Stimulated activated CD8-positive, alpha-beta memory T cell treated with anti-CD3 and anti-CD28 coated beads, Interleukin-4, amount 100 ng/mL, for 24 hours (primary cell): ENCODE measurements at regions not wholly inside any gene's neighbourhood (a gene's known extent, or its start where the extent isn't known, plus 50 kb on each side); places are given as distances from the start of the nearest gene placed in this dataset.
"Not testable (repeated sequence)": the region's sequence is repeated elsewhere in the genome, so short reads cannot be mapped to it uniquely, and the experiment has no call there.

Experiments
- DNase-seq: peaks from one replicate; pipeline ENCODE4 v3.0.0-alpha.2; 2020; ENCODE audit warnings: low read depth

DNA sequence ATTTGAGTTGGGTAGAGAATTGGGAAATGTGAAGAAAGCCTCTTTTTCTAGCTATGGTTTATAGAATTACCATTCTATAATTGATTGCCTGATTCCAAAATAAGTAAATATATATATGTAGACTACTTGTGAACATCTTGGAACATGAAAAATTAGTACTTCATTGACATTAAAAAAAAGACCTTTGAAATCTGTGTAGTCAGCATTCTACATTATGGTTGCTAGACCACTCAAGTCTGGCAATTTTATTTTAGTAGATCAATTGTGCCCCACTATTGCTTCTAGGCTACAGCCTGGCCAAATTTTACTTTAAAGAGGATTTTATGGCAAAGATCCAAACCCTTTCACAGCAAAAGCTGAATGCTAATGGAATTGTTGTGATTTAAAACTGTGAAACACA is 279.8 kb downstream of the IKZF2 start:
- DNase-seq: no peak

DNA sequence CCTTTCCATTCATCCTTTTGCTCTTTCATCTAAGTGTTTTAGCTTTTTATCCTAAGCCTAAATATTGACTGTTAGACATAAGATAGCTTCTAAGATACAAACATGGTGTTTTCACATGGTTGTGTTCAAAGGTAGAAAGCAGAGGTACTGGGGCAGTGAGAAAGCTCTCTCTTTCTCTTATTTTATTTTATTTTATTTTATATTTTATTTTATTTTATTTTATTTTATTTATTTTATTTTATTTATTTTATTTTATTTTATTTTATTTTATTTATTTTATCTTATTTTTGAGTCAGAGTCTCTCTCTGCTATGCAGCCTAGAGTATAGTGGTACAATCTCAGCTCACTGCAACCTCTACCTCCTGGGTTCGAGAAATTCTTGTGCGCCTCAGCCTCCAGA is 287.2 kb downstream of the IKZF2 start:
- DNase-seq: no peak

DNA sequence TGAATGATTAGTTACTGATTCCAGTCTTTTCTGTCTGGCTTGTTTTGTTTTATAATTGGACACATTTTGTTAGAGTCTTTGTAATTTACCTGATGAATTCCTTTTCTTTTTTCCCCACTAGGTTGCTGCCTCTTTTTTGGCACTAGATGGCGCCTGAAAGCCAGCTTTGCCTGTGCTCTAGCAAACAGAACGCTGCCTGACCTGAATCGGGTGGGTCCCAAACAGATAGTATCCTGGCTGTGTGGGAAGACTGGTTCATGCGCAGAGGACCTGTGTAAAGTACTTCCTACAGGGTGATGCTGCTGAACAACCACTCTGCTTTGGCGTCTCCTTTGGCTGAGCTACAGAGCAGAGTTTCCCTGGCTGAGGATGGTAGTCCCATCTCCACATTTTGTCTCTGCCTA is 288.2 kb downstream of the IKZF2 start:
- no peak for DNase-seq

DNA sequence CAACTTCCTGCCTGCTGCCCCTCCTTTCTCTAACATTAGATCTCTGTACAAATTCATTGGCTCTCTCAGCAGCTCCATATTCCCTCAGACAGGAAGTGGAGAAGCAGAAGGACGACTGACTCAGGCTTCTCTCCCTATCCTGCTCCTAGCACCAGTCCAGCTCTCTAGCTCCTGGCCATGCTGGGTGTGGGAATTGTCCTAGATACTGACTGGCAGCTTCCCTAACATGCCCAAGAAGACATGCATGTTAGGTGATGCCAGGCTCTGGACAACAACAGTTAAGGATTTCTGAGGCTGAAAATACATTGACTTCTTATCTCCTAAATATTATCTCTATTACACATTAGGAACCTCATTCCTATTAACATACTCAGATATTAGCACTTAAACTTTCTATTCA is 292.9 kb downstream of the IKZF2 start:
- DNase-seq: no peak

DNA sequence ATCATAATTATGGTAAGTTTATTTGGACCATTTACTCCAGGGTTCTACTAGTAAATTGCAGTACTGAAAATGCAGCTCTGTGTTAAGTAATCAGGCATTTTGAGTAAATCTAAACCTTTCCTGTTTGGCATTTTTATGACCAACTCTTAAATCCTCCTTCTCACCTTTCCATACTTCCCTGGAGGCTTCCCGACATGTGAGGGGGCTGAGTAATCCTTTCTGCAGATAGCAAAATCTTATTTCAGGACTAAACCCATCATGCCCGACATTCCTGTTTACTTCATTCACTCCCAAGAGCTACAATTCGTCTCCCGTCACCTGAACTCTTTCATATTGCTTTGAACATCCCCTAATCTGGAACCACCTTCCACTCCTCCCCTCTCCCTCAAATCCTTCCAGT is 296.6 kb downstream of the IKZF2 start:
- no peak for DNase-seq

DNA sequence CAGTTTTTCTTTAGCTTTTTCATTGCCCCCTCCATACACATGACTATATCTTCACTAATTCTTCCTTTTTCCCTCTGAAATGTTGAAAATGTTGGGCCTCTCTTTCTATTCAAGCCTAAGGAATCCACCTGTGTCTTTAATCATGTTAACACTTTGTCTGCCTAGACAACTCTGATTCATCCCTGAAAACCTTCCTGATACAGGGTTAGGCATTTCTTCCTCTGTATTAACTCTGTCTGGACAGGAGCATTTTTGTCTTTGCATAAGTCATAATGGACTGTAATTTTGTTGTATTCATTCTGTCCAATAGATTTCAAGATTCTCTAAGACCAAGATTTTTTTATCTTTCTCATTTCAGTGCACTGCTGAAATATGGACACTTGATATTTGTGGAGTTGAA is 297.3 kb downstream of the IKZF2 start:
- DNase-seq: no peak

DNA sequence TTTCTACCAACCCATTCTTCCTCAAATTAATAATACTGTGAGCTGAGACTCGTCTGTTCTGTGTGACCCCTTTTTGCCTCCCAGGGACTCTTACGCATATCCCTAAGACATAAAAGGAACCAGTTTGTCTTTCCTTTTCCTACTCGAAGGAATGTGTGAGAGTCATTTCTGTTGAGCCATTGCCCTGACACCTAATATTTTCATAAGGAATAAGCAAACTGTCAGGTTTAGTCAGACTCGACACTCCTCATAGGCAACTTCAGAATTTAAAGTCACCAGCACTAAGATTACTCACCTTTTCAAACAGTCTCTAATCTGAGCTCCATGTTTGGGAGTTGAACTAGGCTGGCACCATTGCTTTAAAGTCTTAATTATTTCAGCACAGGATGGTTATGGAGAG is 305.5 kb downstream of the IKZF2 start:
- no peak for DNase-seq

DNA sequence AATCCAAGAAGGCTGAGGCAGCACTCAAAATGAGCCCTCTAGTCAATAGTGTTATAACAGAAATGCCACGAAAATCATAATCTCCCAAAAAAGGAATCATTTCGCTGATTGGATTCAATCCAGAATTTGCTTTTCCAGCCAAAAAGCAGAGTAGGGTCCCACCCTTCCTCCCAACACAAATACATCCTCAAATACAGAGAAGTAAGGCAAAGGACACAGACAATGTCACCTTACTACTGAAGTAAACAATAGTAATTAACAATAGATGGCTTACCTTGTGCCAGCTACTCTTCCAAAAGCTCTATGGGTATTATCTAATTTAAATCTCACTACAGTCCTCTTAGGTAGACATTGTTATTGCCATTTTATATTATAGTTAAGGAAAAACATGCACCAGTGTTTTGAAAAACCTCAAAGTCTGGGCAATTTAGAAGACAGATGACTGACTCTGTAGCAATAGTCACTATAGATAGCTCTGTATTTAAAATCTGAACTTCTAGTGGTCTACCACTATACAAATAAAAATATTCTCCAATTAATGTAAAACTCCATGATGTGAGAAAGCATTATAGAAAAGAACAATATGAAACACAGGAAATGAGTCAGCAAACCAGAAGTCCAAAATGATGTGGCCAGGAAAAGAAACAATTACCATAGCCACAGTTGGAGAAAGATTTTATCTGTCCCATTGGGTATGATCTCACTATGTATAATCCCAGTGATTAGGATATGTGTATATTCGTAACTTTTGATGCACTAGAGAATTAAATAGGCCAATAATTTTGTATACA is 305.0 kb upstream of the ERBB4 start:
- no peak for DNase-seq

DNA sequence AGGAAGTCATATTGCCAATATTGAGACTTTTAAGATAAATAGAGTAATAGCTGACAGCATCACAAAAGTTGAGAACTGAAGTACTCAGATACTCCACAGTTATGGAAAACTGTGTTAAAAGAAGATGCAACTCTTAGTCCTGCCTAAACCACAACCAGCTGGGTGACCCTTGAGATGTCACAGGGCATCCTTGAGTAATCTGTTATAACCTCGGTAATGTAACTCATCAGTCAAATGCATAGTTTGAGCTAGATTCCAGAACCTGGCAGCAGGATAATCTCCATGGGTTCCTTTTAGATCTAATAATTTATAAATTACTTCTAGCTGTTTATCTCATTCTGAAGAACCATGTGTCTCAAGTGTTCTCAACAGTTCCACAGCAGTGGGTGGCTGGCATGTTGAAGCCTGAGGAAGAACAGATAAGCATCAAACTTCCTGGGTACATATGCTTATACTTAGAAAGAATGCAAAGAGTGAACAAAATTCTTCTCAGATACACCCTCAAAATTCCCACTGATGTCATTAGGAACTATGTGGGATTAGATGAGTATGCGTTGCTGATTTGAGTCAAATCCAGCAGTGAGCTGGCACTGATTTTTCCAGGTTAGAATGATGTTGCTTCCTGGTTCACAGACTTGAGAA is 304.1 kb upstream of the ERBB4 start:
- no peak for DNase-seq

DNA sequence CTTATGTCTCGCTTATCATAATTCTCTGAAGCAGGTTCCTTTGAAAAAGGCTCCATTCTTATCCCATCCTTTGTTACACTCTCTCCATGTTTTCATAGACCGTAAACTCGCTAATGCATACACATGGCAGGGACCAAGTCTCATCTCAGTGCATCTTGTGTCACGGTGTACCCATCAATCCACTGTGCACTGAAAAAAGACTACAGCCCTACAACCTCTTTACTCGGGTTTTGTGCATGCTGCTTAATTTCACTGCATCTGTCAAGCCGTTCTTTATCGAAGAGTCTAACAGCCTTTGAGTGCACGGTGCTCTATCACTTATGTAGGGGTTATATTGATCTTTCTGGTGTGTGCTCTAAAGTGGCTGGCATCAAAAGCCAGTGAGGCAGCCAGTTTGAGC is 302.9 kb upstream of the ERBB4 start:
- DNase-seq: no peak

DNA sequence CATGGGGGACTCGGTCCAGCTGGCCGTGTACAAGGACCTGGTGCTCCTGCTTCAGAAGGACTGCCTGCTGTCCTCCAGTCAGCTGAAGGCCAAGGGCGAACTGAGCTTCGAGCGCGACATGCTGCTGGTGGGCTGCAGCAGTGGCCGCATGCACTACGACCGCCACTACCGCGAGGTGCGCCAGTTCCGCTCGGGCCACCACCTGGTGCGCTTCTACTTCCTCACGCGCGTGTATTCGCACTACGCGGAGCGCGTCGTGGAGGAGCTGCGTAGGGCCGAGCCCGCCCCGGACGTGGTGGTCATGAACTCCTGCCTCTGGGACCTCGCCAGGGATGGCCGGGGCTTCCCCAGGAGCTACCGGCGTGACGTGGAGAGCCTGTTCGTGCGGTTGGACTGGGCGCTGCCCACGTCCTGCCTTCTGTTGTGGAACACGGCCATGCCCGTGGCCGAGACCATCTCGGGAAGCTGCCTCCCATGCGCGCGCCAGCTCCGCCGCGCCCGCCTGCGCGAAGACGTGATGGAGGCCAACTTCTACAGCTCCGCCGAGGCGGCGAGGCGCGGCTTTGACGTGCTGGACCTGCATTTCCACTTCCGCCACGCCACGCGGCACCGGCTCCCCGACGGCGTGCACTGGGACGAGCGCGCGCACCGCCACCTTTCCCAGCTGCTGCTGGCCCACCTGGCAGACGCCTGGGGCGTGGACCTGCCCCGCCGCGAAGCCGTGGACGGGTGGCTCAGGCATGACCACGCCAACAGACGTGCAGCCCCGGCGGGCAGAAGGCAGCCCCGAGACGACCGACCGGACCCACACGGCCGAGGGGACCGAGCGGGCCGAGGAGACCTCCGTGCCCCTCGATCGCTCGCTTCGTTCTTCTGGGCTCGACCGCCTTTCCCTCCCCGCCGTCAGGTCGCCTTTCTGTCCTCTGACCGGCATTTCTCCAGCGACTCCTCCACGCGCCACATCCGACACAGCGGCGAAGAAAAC is 293.9 kb upstream of the ERBB4 start:
- no peak for DNase-seq

DNA sequence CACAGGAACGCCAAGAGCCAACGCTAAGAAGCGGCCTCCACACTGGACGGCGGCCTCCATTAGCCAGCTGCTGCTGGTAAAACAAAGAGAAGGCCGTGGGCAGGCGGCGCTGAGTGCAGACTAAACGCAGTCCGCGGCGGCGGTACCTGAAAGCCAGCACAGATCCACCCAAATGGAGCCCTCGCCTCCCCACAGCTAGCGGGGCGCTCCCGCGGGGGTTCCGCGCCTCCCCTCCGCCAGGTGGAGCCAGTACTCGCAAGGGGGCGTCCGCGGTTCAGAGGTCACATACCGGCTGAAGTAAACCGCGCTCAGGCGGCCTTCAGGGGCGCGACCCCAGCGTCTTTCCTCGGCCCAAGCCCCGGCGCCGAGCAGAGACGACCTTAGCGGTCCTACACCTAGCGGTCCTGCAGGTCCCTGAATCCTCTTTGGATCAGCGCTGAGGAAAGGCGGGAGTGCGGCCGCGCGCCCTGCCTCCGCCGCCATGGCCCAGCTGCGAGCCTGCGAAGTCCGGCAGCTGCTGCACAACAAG is 293.1 kb upstream of the ERBB4 start:
- no peak for DNase-seq

DNA sequence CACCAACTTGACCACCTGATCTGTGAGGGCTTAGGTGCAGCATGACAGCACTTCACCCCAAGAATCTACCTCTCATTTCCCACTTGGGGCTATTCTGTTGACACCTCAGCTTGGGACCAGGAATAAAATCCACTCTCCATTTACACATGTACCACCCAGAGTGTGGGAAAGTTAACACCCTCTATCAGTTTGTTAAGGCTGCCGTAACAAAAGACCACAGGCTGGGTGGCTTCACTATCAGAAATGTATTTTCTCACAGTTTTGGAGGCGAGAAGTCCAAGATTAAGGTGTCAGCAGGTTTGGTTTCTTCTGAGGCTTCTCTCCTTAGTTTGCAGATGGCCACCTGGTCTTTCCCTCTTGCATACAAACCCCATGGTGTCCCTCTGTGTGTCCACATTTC is 277.7 kb upstream of the ERBB4 start:
- no peak for DNase-seq

DNA sequence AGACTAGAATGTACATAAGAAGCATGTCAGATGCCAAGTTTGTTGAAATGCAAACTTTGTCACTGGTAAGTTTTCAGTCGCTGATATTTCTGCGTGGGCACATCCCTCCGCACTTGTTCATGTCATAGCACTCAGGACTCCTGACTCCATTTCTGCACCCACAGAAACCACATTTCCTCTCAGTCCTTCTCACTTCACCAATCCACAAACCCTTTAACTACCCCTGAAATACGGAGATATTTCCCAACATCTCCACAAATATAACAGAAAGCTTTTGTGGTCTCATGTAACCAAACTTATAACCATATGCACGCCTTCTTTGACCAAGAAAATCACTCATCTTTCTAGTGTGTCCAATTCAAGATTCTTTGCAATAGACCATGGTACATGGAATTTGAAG is 276.9 kb upstream of the ERBB4 start:
- DNase-seq: no peak

DNA sequence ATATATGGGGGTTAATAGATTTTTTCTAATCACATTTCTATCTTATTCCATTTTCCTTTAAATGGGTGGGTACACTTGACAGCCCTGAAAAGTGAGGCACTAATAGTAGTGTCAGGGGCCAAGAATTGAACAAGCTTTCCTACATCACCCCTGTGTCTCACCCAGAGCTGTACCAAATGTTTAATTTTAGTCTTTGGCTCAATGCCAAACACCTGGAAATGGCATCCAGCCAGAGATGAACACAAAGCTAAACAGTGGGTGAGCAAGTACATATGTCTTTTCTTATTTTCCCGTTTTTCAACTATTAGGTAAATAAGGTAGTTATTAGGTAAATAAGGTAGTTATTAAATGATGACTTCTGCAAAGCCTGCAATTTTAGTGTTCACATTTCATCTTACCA is 276.3 kb upstream of the ERBB4 start:
- no peak for DNase-seq

DNA sequence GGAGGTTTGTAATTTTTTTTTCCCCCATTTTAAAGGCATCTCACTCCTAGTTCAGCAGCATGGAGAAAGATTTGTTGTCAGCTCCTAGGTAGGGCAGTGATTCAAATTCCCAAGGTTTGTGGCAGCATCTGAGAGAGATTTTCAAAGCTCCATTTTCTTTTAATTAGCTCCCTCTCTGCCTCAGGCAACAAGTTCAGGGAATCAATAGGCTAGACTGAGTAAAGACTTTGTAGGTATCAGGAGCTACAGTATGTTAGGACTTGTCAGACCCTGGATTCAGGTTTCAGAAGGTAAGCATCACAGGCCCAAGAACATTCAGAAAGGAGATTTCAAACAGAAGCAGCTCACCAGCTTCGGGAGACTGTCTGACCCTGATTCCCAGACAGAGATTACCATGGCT is 273.3 kb upstream of the ERBB4 start:
- no peak for DNase-seq

DNA sequence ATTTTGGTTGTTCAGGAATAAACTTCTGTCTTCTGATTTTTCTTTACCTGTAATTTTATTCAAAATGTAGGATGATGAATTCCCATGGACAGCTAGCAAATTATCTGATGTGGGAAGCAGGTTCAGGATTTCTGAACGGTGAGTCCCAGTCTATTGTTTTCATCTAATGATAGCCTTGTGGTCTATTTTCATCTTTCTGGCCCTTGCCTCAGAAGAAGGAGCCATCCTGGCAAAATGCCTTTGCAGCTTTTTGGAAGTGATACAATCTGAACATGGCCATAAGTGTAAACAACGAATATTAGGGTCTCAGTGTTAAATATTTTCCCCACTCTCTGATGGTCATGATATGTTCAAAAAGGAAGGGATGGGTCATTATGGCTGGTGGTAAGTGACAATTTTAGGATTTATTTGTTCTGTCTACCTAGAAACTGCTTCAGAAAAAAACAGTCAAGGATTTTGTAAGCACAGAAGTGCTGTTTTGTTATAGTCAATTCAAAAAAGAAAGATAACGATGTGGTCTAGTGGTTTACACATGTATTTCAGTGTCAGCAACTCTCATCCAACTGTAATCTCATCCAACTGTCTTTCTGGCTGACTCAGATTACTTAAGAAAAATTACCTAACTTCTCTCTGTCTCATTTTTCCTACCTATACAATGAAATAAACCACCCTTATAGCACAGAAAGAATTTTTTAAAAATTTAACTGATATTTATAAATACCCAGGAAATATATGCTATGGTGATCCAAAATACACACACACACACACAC is 272.6 kb upstream of the ERBB4 start:
- DNase-seq: no peak

DNA sequence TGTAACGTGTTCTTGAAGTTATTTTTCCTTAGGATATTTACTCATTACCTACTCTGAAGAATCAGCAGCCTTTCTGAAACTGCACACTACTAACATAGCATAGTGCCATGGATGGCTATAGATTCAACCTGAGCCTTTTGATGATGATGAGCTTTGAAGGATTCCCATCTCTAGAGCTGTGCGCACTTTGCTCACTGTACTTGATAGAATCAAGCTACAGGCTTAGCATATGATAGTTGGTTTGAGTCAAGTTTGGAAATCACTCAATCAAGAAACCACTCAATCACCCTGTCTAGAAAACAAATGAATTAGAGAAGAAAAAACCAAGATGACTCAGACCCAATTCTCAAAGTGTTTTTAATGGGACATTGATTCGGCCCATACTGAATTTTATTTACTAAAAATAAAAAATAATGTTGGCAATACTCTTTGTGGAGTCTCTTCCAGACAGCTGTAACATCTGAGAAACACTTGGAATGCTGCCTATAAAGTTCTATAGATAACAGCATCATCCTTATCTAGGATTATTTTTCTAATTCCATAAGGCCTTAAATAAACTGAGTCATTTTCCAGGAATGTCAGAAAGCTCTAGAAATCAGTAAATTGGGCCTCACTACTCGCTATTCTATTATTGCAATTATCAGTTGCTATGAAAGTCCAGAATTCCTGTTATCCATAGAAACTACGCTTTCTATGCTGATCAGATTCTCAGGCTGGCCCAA is 259.0 kb upstream of the ERBB4 start:
- no peak for DNase-seq

DNA sequence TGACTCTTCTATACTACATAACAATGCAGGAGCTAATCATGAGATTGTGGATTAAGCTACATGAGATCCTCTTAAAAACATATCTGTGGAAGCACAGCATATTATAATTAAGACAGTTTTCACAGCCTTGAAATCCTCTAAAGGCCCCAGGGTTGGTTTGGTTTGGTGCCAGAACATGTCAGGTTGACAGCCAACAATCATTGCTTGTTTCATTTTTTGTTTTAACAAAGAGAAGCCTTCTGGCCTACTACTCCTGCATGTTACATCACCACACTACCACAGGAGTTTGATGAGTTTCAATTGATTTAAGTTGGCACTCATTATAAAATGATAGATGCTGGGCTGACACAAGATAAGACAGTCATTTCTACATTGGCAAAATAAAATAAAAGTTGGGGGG is 255.9 kb upstream of the ERBB4 start:
- no peak for DNase-seq

DNA sequence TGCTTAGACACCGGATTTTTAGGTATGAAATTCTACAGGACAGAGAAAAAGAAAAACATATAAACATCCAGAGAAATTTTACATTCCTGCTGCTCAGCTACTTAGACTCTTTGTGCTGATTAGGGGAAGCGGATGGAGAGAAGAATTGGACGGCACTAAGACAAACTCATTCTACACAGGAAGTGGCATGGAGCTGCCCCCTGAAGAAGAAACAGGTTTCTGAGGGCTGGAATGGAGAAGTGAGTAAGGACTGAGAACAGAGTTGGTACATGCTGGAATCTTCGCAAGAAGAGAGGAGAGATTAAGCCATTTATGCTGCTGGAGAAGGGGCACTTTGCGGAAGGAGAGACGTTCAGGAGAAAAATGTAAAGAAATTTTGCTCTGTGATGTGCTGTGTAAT is 253.0 kb upstream of the ERBB4 start:
- no peak for DNase-seq

DNA sequence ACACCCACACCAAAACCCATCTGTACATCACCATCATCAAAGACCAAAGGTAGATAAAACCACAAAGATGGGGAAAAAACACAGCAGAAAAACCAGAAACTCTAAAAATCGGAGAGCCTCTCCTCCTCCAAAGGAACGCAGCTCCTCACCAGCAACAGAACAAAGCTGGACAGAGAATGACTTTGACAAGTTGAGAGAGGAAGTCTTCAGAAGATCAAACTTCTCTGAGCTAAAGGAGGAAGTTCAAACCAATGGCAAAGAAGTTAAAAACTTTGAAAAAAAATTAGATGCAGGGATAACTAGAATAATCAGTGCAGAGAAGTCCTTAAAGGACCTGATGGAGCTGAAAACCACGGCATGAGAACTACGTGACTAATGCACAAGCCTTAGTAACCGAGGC is 247.5 kb upstream of the ERBB4 start:
- not testable (repeated sequence) for DNase-seq
